ENCODE measurements at regions not wholly inside any gene's neighbourhood (a gene's known extent, or its start where the extent isn't known, plus 50 kb on each side); places are given as distances from the start of the nearest gene placed in this dataset.

- Histone ChIP-seq H3K4me2 (ENCODE audit: insufficient read depth, low read length) (no peak overlapping the region), H2AFZ (ENCODE audit: low read depth, low read length) (no peak overlapping the region), H3K27me3 (ENCODE audit: control insufficient read depth in 2 of 2, insufficient read depth in 2 of 2, low read length in 2 of 2) (no peaks in the 10 kb centered on the region), H3K27ac (ENCODE audit: insufficient read depth, low read depth, low read length) (no peak overlapping the region), H3K4me3 (replicated peaks in 1 of 3; ENCODE audit: insufficient read depth in 1 of 3, low read depth in 1 of 3, low read length in 3 of 3) (no peak overlapping the region), H3K79me2 (ENCODE audit: control insufficient read depth, insufficient read depth, low read length) (no peaks in the 10 kb centered on the region), H3K9ac (replicated peaks; ENCODE audit: extremely low read depth, insufficient read depth, low read length) (no peak overlapping the region), H3K4me1 (ENCODE audit: control insufficient read depth, extremely low read depth, insufficient read depth, low read length) (no peaks in the 10 kb centered on the region), H3K9me3 (replicated peaks; ENCODE audit: control insufficient read depth, insufficient read depth, low read length) (peaks cover 4% of the 10 kb centered on the region), H3K9me1 (replicated peaks; ENCODE audit: control insufficient read depth, extremely low read depth, insufficient read depth, low read length) (no peaks in the 10 kb centered on the region), H4K20me1 (replicated peaks; ENCODE audit: control insufficient read depth, extremely low read depth, insufficient read depth, low read length) (no peaks in the 10 kb centered on the region), H3K36me3 (ENCODE audit: control insufficient read depth in 2 of 2, extremely low read depth in 1 of 2, insufficient read depth in 2 of 2, low read length in 2 of 2) (no peaks in the 10 kb centered on the region)
- ChIA-PET POLR2A (no interaction called here), CTCF (no interaction called here)
- dilution Hi-C loops (cut with MboI; ENCODE audit: extremely low pct_ligation_motif_present, low sequenced_read_pairs) (no loop called here), intact Hi-C loops (cut with micrococcal nuclease) (no loop called here)
- TF ChIP-seq MAX (IDR thresholded peaks at IDR 0.05; ENCODE audit: insufficient read depth, insufficient read length) (no peak), POLR2AphosphoS5 (IDR thresholded peaks at IDR 0.05; ENCODE audit: insufficient read depth, low read depth, low read length) (no peak), JUN (IDR thresholded peaks at IDR 0.05; ENCODE audit: borderline replicate concordance, insufficient read depth, insufficient read length, low read depth) (no peak), FOS (IDR thresholded peaks at IDR 0.05; ENCODE audit: borderline replicate concordance, insufficient read depth, low read length) (no peak), GATA2 (IDR thresholded peaks at IDR 0.05; ENCODE audit: insufficient read depth, insufficient read length, low read depth, low read length) (no peak), POLR2A (IDR thresholded peaks at IDR 0.05; ENCODE audit: low read depth, low read length) (no peak), MYC (IDR thresholded peaks at IDR 0.05; ENCODE audit: low read depth, low read length) (no peak), EZH2 (IDR thresholded peaks at IDR 0.05; ENCODE audit: borderline replicate concordance, low read depth, low read length, severe bottlenecking) (no peak)
- TF ChIP-seq, protein P1, sequence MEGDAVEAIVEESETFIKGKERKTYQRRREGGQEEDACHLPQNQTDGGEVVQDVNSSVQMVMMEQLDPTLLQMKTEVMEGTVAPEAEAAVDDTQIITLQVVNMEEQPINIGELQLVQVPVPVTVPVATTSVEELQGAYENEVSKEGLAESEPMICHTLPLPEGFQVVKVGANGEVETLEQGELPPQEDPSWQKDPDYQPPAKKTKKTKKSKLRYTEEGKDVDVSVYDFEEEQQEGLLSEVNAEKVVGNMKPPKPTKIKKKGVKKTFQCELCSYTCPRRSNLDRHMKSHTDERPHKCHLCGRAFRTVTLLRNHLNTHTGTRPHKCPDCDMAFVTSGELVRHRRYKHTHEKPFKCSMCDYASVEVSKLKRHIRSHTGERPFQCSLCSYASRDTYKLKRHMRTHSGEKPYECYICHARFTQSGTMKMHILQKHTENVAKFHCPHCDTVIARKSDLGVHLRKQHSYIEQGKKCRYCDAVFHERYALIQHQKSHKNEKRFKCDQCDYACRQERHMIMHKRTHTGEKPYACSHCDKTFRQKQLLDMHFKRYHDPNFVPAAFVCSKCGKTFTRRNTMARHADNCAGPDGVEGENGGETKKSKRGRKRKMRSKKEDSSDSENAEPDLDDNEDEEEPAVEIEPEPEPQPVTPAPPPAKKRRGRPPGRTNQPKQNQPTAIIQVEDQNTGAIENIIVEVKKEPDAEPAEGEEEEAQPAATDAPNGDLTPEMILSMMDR (IDR thresholded peaks at IDR 0.05; ENCODE audit: extremely low read depth in 1 of 2, insufficient read depth in 1 of 2, low read depth in 1 of 2, low read length in 2 of 2): no peak
- BruUV-seq (replicated peaks): no TSS peak
- FAIRE-seq (no peak), DNase-seq (ENCODE audit: low read depth, low spot score) (no peak)
Observed at GRCh38 chr2:239564587-239564986, 163.8 kb upstream of the HDAC4 start.
